ENCODE measurements at regions not wholly inside any gene's neighbourhood (a gene's known extent, or its start where the extent isn't known, plus 50 kb on each side); places are given as distances from the start of the nearest gene placed in this dataset.

GRCh38 chr15:68525815-68526214 is 53.0 kb upstream of the CORO2B start:
- no peak for DNase-seq (ENCODE audit: low spot score)

DNA sequence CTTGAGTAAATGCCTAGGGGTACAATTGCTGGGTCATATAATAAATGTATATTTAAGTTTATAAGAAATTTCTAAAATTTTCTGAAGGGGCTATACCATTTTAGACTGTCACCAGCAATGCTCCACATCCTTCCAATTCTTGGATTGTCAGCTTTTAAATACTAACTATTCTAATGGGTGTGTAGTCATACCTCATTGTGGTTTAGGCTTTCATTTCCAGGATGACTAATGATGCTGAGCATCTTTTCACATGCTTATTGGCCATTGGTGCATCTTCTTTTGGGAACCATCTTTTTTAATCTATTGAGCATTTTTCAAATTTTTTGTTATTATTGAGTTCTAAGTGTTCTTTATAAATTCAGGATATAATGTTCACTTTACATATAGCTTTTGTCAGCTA is 52.5 kb upstream of the CORO2B start:
- peak; percentile 62 for DNase-seq (ENCODE audit: low spot score)

DNA sequence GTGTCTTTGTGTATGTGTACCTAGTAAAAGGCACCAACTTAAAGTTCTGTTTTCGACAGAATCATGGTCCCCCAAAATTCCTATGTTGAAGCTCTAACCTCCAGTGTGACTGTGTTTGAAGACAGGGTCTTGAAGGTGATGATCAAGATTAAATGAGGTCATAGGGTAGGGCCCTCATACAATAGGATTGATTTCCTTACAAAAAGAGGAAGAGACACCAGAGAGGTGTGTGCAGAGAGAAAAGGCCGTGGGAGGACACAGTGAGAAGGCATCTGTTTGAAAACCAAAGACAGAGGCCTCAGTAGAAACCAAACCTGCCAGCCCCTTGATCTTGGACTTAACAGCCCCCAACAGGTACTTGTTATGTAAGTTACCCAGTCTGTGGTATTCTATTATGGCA is 52.0 kb upstream of the CORO2B start:
- no peak for DNase-seq (ENCODE audit: low spot score)

DNA sequence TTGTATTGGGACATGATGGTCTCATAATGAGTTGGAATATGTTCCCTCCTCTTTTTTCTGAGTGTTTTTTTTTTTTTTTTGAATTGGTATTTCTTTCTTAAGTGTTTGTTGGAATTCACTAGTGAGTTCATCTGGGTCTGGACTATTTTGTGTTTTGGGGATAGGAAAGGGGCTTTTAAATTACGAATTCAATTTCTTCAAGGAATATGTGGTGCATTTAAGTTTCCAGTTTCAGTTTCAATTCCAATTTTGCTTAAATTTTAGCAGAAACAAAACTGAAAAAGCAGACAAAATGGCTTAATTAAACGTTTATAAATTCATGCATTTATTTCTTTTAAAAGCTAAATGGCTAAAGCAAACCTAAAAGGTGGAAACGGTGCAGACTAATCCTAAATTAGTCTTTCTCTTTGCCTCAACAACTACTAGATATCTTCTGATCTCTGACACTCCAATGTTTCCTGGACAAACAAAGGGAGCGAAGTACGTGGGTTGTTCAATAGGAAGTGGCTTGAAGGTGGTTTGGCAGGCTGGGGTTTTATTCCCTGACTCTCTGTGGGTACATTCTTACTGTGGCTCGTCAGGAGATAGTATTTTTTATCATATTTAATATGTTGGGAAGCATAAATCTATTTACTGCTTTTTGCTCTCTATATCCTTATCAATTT is 50.0 kb upstream of the CORO2B start:
- no peak for DNase-seq (ENCODE audit: low spot score)

Data from activated CD4-positive, alpha-beta T cell treated with anti-CD3 and anti-CD28 coated beads, Interleukin-2, Interleukin-4, amounts not matched to agents 100 ng/mL and 50 ng/mL, durations not matched to agents 16 hours and 8 hours (primary cell).